Endothelial cell of umbilical vein (primary cell): ENCODE measurements at regions not wholly inside any gene's neighbourhood (a gene's known extent, or its start where the extent isn't known, plus 50 kb on each side); places are given as distances from the start of the nearest gene placed in this dataset.

ENCODE experiments used
- BruUV-seq: library from RNA; stranded (reverse); fragments of 400-500 nt; replicated peaks from 2 replicates; lab custom pipeline; 2021; lab: Mats Ljungman, UMichigan
- CTCF ChIA-PET: fragments of 300-600, 350-600 bp; sonication (Branson Sonifier 250); formaldehyde crosslinking; loops from one replicate; lab custom pipeline; 2021; ENCODE audit warnings: antibody characterized with exemption, inconsistent platforms; lab: Charles Lee
- POLR2A ChIA-PET: fragments of 300-600, 350-600 bp; sonication (Branson Sonifier 250); formaldehyde crosslinking; loops from one replicate; lab custom pipeline; 2021; ENCODE audit warnings: antibody characterized with exemption, inconsistent platforms; lab: Charles Lee
- DNase-seq: peaks from one replicate; pipeline ENCODE4 v3.0.0-alpha.2; 2011; ENCODE audit warnings: low read depth, low spot score
- FAIRE-seq: peaks from 2 replicates; lab custom pipeline; 2011; peaks lifted over from hg19 to GRCh38; lab: Jason Lieb, UNC
- H2AFZ ChIP-seq: 2 replicates; pipeline ENCODE4 v1.6.0; 2012; ENCODE audit warnings: low read depth, low read length, control low read depth, inconsistent platforms
- H3K27ac ChIP-seq: 2 replicates; pipeline ENCODE4 v1.5.1; 2011; ENCODE audit warnings: low read depth, mild to moderate bottlenecking, control low read depth, low read length, moderate library complexity; ENCODE audit not compliant: insufficient read depth
- H3K27me3 ChIP-seq, 2 experiments: 2 replicates each; pipeline versions ENCODE4 v1.6.0 to v1.6.1; 2011; ENCODE audit warnings: low read length in 2 of 2, mixed read lengths in 1 of 2; ENCODE audit not compliant: control insufficient read depth in 2 of 2, insufficient read depth in 2 of 2
- H3K36me3 ChIP-seq, 2 experiments: 2 replicates in 1 of 2; 3 replicates in 1 of 2; pipeline ENCODE4 v1.5.1; 2011; ENCODE audit warnings: low read length in 2 of 2, mild to moderate bottlenecking in 1 of 2, moderate library complexity in 1 of 2; ENCODE audit not compliant: control insufficient read depth in 2 of 2, insufficient read depth in 2 of 2; ENCODE audit errors: extremely low read depth in 1 of 2
- H3K4me1 ChIP-seq: 3 replicates; pipeline ENCODE4 v1.5.1; 2011; ENCODE audit warnings: mild to moderate bottlenecking, low read length; ENCODE audit not compliant: control insufficient read depth, insufficient read depth; ENCODE audit errors: extremely low read depth
- H3K4me2 ChIP-seq: 2 replicates; pipeline ENCODE4 v1.6.1; 2011; ENCODE audit warnings: low read length, control low read depth, mixed read lengths; ENCODE audit not compliant: insufficient read depth
- H3K4me3 ChIP-seq, 3 experiments: fragments of 200-600 bp in 1 of 3; sonication (generic), shearing (Covaris generic) in 1 of 3; replicated peaks in 1 of 3; 2 replicates each; pipeline ENCODE4 v1.5.1; 2011 to 2016; ENCODE audit warnings: control low read depth in 3 of 3, low read length in 3 of 3, mild to moderate bottlenecking in 2 of 3, inconsistent platforms in 1 of 3, low read depth in 1 of 3, moderate library complexity in 1 of 3; ENCODE audit not compliant: insufficient read depth in 1 of 3
- H3K79me2 ChIP-seq: 2 replicates; pipeline ENCODE4 v1.6.0; 2012; ENCODE audit warnings: low read length, inconsistent platforms; ENCODE audit not compliant: control insufficient read depth, insufficient read depth
- H3K9ac ChIP-seq: replicated peaks from 2 replicates; pipeline ENCODE3; 2011; ENCODE audit warnings: low read length, control low read depth; ENCODE audit not compliant: insufficient read depth; ENCODE audit errors: extremely low read depth
- H3K9me1 ChIP-seq: replicated peaks from 3 replicates; pipeline ENCODE4 v1.6.0; 2011; ENCODE audit warnings: mild to moderate bottlenecking, low read length; ENCODE audit not compliant: control insufficient read depth, insufficient read depth; ENCODE audit errors: extremely low read depth
- H3K9me3 ChIP-seq: replicated peaks from 2 replicates; pipeline ENCODE4 v1.5.1; 2012; ENCODE audit warnings: low read length, inconsistent platforms; ENCODE audit not compliant: control insufficient read depth, insufficient read depth
- H4K20me1 ChIP-seq: replicated peaks from 2 replicates; pipeline ENCODE3; 2011; ENCODE audit warnings: mild to moderate bottlenecking, low read length; ENCODE audit not compliant: control insufficient read depth, insufficient read depth; ENCODE audit errors: extremely low read depth
- EZH2 ChIP-seq: IDR thresholded peaks from 2 replicates; pipeline ENCODE4 v1.6.1; 2012; ENCODE audit warnings: borderline replicate concordance, low read depth, mild to moderate bottlenecking, moderate library complexity, low read length, inconsistent platforms; ENCODE audit not compliant: severe bottlenecking
- FOS ChIP-seq: IDR thresholded peaks from 2 replicates; pipeline ENCODE4 v1.6.1; 2011; ENCODE audit warnings: mild to moderate bottlenecking, low read length, moderate library complexity, borderline replicate concordance; ENCODE audit not compliant: insufficient read depth
- GATA2 ChIP-seq: IDR thresholded peaks from 2 replicates; pipeline ENCODE4 v1.7.0; 2011; ENCODE audit warnings: low read depth, mild to moderate bottlenecking, moderate library complexity, mixed read lengths, low read length; ENCODE audit not compliant: insufficient read length, insufficient read depth
- JUN ChIP-seq: IDR thresholded peaks from 2 replicates; pipeline ENCODE4 v1.6.1; 2011; ENCODE audit warnings: borderline replicate concordance, low read depth; ENCODE audit not compliant: insufficient read length, insufficient read depth
- POLR2A ChIP-seq: IDR thresholded peaks from 2 replicates; pipeline ENCODE4 v1.6.1; 2012; ENCODE audit warnings: low read depth, mild to moderate bottlenecking, control low read depth, low read length
- dilution Hi-C: fragments of 300-500 bp; cut with MboI; formaldehyde crosslinking; loops from one replicate; pipeline ENCODE4 v1.15.0; 2019; ENCODE audit warnings: low sequenced_read_pairs; ENCODE audit not compliant: extremely low pct_ligation_motif_present
- intact Hi-C: fragments of 100-400 bp; cut with micrococcal nuclease; formaldehyde crosslinking; loops from one replicate; pipeline ENCODE4 v1.10.0; 2022
- TF ChIP-seq, protein P1 (sequence below), 2 donors: IDR thresholded peaks; 1 replicate in 1 of 2; 2 replicates in 1 of 2; pipeline ENCODE4 v1.5.1; 2011; ENCODE audit warnings: low read length in 2 of 2, mild to moderate bottlenecking in 2 of 2, moderate library complexity in 2 of 2, control low read depth in 1 of 2, inconsistent platforms in 1 of 2, low read depth in 1 of 2; ENCODE audit not compliant: insufficient read depth in 1 of 2; ENCODE audit errors: extremely low read depth in 1 of 2

GRCh38 chr5:36388288-36388687, 86.6 kb upstream of the RANBP3L start:
- ChIA-PET CTCF (interaction anchor here (1.1 to 1.3 kb wide), 4 partner anchors 13 to 304 kb away, joined by 3 read pairs; no protein-coding TSS in a partner anchor), POLR2A (no interaction called here)
- Histone ChIP-seq H3K9me3 (no peaks in the 10 kb centered on the region), H3K27ac (no peak overlapping the region), H3K9ac (no peak overlapping the region), H3K4me2 (no peak overlapping the region), H3K9me1 (no peaks in the 10 kb centered on the region), H3K4me3 (no peak overlapping the region), H2AFZ (no peak overlapping the region), H4K20me1 (no peaks in the 10 kb centered on the region), H3K36me3 (no peaks in the 10 kb centered on the region), H3K79me2 (no peaks in the 10 kb centered on the region), H3K27me3 (no peaks in the 10 kb centered on the region), H3K4me1 (no peaks in the 10 kb centered on the region)
- TF ChIP-seq POLR2A (no peak), GATA2 (no peak), FOS (no peak), JUN (no peak)
- TF ChIP-seq, protein P1, sequence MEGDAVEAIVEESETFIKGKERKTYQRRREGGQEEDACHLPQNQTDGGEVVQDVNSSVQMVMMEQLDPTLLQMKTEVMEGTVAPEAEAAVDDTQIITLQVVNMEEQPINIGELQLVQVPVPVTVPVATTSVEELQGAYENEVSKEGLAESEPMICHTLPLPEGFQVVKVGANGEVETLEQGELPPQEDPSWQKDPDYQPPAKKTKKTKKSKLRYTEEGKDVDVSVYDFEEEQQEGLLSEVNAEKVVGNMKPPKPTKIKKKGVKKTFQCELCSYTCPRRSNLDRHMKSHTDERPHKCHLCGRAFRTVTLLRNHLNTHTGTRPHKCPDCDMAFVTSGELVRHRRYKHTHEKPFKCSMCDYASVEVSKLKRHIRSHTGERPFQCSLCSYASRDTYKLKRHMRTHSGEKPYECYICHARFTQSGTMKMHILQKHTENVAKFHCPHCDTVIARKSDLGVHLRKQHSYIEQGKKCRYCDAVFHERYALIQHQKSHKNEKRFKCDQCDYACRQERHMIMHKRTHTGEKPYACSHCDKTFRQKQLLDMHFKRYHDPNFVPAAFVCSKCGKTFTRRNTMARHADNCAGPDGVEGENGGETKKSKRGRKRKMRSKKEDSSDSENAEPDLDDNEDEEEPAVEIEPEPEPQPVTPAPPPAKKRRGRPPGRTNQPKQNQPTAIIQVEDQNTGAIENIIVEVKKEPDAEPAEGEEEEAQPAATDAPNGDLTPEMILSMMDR (IDR thresholded peaks at IDR 0.05; ENCODE audit: extremely low read depth in 1 of 2, insufficient read depth in 1 of 2, low read depth in 1 of 2, low read length in 2 of 2): no peak
- intact Hi-C loops: no loop called here
- FAIRE-seq (no peak), DNase-seq (no peak)
- dilution Hi-C loops: no loop called here
- no TSS peak for BruUV-seq

GRCh38 chr5:36389245-36389644, 87.5 kb upstream of the RANBP3L start:
- POLR2A ChIA-PET: no interaction called here
- CTCF ChIA-PET: interaction anchor here (0.9 to 1.1 kb wide), 2 partner anchors 12 to 13 kb away, joined by 3 to 4 read pairs; no protein-coding TSS in a partner anchor

More at GRCh38 chr5:36389245-36389644, 87.5 kb upstream of the RANBP3L start:
- Histone ChIP-seq H2AFZ (no peak overlapping the region), H3K9me3 (no peaks in the 10 kb centered on the region), H3K36me3 (no peaks in the 10 kb centered on the region), H4K20me1 (no peaks in the 10 kb centered on the region), H3K4me1 (no peaks in the 10 kb centered on the region), H3K4me2 (no peak overlapping the region), H3K9me1 (no peaks in the 10 kb centered on the region), H3K79me2 (no peaks in the 10 kb centered on the region), H3K27ac (no peak overlapping the region), H3K4me3 (no peak overlapping the region), H3K9ac (no peak overlapping the region), H3K27me3 (no peaks in the 10 kb centered on the region)
- no peak for TF ChIP-seq EZH2
- TF ChIP-seq JUN: no peak
- dilution Hi-C loops (no loop called here), intact Hi-C loops (no loop called here)
- DNase-seq: no peak
- no TSS peak for BruUV-seq
- FAIRE-seq: no peak
